ENCODE measurements at regions not wholly inside any gene's neighbourhood (a gene's known extent, or its start where the extent isn't known, plus 50 kb on each side); places are given as distances from the start of the nearest gene placed in this dataset.

DNA sequence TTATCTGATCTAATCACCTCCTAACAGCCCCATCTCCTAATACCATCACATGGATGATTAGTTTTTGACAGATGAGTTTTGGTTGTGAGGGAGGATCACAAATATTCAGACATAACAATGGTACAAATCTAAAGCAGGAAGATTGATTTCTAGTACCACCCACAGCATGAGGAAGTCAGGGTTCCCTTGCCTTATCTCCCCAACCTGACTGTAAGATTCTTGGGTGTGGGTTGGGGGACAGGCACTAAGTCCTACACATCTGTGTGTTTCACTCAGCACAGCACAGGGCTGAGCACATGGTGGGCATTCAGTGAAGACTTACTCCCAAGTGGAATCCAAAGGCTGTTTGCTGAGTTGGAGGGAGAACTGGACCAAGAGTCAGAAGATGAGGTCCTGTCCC, 93.8 kb upstream of the CXCR4 start:
- Histone ChIP-seq H3F3A (ENCODE audit: insufficient read depth, low read depth) (peaks cover 35% of the 10 kb centered on the region), H3K4me1 (replicated peaks; ENCODE audit: insufficient read depth) (peaks cover 42% of the 10 kb centered on the region), H3K4me2 (no peak overlapping the region), H3K27me3 (ENCODE audit: insufficient read depth, low read depth) (no peaks in the 10 kb centered on the region), H3K36me3 (ENCODE audit: low read depth) (no peaks in the 10 kb centered on the region), H3K79me2 (ENCODE audit: low read depth) (no peaks in the 10 kb centered on the region), H2AFZ (no peak overlapping the region), H3K4me3 (no peak overlapping the region), H3K27ac (no peak overlapping the region), H3K9me3 (ENCODE audit: insufficient read depth, low read depth) (no peaks in the 10 kb centered on the region; the same call in 1 of the 2 replicates), H3K9me2 (ENCODE audit: insufficient read depth) (no peaks in the 10 kb centered on the region), H4K20me1 (ENCODE audit: insufficient read depth) (no peaks in the 10 kb centered on the region)
- CTCF ChIA-PET: no interaction called here
- TF ChIP-seq, protein P1, sequence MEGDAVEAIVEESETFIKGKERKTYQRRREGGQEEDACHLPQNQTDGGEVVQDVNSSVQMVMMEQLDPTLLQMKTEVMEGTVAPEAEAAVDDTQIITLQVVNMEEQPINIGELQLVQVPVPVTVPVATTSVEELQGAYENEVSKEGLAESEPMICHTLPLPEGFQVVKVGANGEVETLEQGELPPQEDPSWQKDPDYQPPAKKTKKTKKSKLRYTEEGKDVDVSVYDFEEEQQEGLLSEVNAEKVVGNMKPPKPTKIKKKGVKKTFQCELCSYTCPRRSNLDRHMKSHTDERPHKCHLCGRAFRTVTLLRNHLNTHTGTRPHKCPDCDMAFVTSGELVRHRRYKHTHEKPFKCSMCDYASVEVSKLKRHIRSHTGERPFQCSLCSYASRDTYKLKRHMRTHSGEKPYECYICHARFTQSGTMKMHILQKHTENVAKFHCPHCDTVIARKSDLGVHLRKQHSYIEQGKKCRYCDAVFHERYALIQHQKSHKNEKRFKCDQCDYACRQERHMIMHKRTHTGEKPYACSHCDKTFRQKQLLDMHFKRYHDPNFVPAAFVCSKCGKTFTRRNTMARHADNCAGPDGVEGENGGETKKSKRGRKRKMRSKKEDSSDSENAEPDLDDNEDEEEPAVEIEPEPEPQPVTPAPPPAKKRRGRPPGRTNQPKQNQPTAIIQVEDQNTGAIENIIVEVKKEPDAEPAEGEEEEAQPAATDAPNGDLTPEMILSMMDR (conservative IDR thresholded peaks at IDR 0.05): no peak
- no peak for TF ChIP-seq EZH2 (IDR thresholded peaks at IDR 0.05; ENCODE audit: low read depth)
- DNase-seq: no peak
- no TSS peak for BruUV-seq (replicated peaks)
- intact Hi-C loops (cut with micrococcal nuclease; ENCODE audit: unreplicated experiment): no loop called here
- POLR2A ChIA-PET (ENCODE audit: unreplicated experiment): no interaction called here

DNA sequence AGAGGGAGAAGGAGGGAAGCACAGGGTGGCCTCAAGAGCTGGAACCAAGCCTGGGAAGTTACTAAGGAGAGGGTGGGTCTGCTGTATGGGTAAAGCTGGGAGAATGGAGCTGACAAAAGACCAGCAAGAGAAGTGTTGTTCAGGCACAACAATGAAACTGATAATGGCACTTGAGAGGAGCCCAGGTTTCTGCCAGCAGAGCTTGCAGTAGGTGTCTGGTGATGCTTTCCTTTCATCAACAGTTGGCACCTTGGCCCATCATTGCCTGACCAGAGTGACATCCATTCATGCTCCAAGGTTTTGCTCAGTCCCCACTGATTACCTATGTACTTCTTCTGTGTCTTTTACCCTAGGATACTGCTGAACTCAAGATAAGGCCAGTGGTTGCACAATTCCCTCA, 92.9 kb upstream of the CXCR4 start:
- Histone ChIP-seq H3K9me3 (ENCODE audit: insufficient read depth, low read depth) (no peaks in the 10 kb centered on the region; the same call in 1 of the 2 replicates), H3K4me1 (replicated peaks; ENCODE audit: insufficient read depth) (peaks cover 40% of the 10 kb centered on the region), H3K27me3 (ENCODE audit: insufficient read depth, low read depth) (no peaks in the 10 kb centered on the region), H3K36me3 (ENCODE audit: low read depth) (no peaks in the 10 kb centered on the region), H3K4me2 (no peak overlapping the region), H2AFZ (no peak overlapping the region), H3K79me2 (ENCODE audit: low read depth) (no peaks in the 10 kb centered on the region), H4K20me1 (ENCODE audit: insufficient read depth) (no peaks in the 10 kb centered on the region), H3K27ac (no peak overlapping the region), H3K4me3 (no peak overlapping the region), H3F3A (ENCODE audit: insufficient read depth, low read depth) (peaks cover 32% of the 10 kb centered on the region), H3K9me2 (ENCODE audit: insufficient read depth) (no peaks in the 10 kb centered on the region)
- ChIA-PET POLR2A (ENCODE audit: unreplicated experiment) (no interaction called here), CTCF (no interaction called here)
- no TSS peak for BruUV-seq (replicated peaks)
- TF ChIP-seq, protein P1 (conservative IDR thresholded peaks at IDR 0.05): no peak
- no peak for TF ChIP-seq EZH2 (IDR thresholded peaks at IDR 0.05; ENCODE audit: low read depth)
- DNase-seq: no peak
- intact Hi-C loops (cut with micrococcal nuclease; ENCODE audit: unreplicated experiment): no loop called here

DNA sequence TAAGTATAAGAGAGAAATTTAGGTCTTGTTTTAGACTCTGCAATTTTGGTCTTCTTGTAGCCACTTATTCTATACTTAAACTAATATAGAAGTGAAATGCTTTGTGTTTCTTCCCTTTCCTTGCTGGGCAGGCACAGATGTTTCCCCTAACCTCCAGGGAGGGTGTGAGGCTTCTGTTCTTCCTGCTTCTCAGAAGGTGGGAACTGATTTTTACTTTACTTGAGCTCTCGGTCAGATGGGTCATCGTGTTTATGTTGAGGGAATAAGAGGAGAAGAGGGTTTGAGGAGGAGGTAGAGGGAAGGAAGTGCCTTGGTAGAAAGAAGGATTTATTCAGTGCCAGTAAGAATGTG, 92.5 kb upstream of the CXCR4 start:
- CTCF ChIA-PET: no interaction called here
- intact Hi-C loops (cut with micrococcal nuclease; ENCODE audit: unreplicated experiment): no loop called here
- Histone ChIP-seq H3K9me2 (ENCODE audit: insufficient read depth) (no peaks in the 10 kb centered on the region), H3K9me3 (ENCODE audit: insufficient read depth, low read depth) (no peaks in the 10 kb centered on the region; the same call in 1 of the 2 replicates), H3K4me1 (replicated peaks; ENCODE audit: insufficient read depth) (peaks cover 36% of the 10 kb centered on the region), H3K36me3 (ENCODE audit: low read depth) (no peaks in the 10 kb centered on the region), H3K27me3 (ENCODE audit: insufficient read depth, low read depth) (no peaks in the 10 kb centered on the region), H3K4me3 (no peak overlapping the region), H3K27ac (no peak overlapping the region), H3K79me2 (ENCODE audit: low read depth) (no peaks in the 10 kb centered on the region), H2AFZ (no peak overlapping the region), H4K20me1 (ENCODE audit: insufficient read depth) (no peaks in the 10 kb centered on the region), H3F3A (ENCODE audit: insufficient read depth, low read depth) (peaks cover 28% of the 10 kb centered on the region), H3K4me2 (no peak overlapping the region)
- DNase-seq: no peak
- TF ChIP-seq, protein P1 (conservative IDR thresholded peaks at IDR 0.05): no peak
- TF ChIP-seq EZH2 (IDR thresholded peaks at IDR 0.05; ENCODE audit: low read depth): no peak
- BruUV-seq (replicated peaks): no TSS peak
- POLR2A ChIA-PET (ENCODE audit: unreplicated experiment): no interaction called here
